RPMI8226 (cell line): ENCODE measurements at regions not wholly inside any gene's neighbourhood (a gene's known extent, or its start where the extent isn't known, plus 50 kb on each side); places are given as distances from the start of the nearest gene placed in this dataset.

Experiments used
- DNase-seq: peaks from one replicate; pipeline ENCODE4 v3.0.0-alpha.2; 2015

DNA sequence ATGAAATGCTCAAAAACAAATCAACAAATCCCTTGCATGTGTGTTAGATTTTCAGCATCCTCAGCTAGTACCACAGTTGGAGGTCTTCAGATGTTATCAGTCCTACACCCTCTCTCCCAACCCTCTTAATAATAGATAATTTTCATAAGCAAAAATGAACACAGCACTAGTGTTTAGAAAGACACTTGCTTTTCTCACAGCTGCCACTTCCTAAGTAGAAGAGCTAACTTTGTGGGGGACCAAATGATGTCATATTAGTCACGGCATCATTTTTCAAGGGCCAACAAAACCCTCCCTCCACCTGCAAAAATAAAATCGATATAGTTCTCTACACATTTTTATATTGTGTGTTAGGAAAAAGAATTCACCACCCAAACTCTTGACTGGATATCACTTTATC lies 163.5 kb upstream of the GYPA start:
- no peak for DNase-seq

DNA sequence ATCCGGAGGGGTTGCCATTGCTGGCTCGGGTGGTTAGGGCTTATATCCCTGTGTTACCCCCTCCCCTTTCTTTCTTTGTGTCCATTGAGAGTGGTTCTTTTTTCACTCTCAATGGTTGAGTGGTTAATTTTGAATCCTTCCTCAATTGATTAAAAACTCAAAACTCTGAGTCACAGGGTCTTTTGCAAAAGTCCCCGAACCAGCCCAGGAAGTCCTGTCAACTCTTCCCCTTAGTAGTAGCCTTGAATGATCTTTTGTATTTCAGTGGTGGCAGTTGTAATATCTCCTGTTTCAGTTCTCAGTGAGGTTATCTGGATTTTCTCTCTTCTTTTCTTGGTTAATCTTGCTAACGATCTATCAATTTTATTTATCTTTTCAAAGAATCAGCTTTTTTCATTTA lies 170.0 kb upstream of the GYPA start:
- DNase-seq: no peak

DNA sequence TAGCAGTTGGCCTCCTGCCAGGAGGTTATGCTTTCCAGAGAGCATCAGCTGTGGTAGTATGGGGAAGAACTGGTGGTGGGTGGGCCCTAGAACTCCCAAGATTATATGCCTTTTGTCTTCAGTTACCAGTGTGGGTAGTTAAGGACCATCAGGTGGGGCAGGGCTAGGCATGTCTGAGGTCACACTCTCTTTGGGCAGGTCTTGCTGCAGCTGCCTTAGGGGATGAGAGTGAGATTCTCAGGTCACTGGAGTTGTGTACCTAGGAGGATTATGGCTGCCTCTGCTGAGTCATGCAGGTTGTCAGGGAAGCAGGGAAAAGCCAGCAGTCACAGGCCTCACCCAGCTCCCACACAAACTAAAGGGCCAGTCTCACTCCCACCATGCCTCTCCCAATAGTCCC lies 172.9 kb upstream of the GYPA start:
- no peak for DNase-seq

DNA sequence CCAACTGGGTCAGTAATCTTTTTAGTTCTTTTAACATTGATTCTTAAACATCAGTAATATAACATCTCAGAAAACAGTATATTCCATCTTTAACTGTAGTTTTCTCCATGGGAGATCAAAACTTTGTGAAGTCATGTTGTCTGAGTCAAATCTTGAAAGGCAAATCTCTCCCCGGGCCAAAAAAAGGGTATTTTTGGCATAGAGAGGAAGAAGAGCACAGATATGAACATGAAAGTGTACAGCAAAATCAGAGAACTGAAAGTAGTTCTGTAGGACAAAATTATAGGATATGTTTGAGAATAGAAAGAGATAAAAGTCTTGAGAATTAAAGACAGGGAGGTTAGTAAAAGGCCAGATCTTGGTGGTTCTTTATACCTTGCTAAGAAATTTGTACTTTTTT lies 176.4 kb upstream of the GYPA start:
- no peak for DNase-seq

DNA sequence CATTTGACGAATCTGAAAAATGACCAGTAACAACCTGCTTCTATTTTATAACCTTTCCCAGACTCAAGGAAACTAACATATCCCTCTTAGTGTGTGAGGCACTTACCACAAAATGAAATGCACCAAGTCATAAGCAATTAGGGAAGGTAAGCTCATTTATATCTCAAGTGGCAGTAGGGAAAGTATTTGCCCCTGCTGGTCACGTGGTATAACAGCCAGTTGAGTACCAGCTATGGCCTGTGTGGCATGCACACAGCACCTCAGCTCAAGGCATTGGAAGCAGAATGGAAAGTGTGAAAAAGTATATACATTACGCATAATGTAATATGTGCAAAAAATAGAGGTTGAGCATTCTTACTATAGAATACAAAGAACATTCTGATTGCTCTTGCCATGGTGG lies 178.3 kb upstream of the GYPA start:
- no peak for DNase-seq

DNA sequence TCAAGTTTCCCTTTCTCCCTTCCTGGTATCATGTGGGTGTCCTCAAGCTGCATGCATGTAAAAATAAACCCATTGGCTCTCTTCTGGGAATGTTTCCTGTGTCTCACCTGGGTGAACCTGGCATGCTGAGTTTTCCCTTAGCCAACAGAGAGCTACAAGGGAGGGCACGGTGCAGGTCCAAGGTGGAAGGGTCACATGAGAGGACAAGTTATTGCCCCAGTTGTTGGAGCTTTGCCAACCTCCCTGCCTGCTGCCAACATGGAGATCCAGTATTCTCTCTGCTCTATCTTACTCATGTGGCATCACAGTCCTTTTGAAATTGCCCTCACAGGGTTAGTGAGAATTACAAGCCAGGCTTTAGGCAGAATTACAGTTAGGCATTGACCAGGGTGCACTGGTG lies 196.1 kb upstream of the GYPA start:
- DNase-seq: no peak

DNA sequence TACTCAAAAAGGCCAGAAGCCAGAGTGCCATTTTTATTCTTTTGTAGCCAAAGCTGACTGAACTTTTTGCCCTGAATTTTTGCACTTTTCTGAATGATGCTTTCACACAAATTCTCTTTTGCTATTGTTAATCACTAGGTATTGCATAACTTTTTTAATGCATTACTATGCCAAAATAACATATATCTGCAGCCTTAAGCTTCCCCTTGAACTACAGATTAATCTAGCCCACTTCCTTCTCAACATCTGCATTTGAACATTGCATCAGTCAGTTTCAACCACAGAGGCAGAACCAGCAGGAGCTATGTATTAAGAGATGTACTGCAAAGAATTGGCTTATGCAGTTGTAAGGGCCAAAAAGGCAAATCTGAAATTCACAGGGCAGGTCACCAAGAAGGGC lies 197.6 kb upstream of the GYPA start:
- DNase-seq: no peak

DNA sequence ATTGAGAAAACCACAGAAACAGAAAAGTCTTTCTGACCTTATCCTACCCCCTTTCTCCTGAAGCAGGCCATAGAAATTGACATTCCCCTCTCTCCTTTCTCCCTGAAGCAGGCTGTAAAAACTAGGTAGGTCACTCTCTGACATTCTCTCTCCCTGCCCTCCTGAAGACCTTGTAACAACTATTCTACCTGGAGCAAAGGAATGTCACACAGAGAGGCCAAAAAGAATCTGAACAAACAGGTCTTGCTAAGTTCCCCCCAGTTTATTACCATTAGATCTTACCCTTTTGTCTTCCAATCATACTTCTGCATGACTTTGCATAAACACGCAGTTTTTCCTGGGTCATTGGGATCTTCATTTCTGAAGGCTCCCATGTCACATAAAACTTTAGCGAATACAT lies 198.3 kb upstream of the GYPA start:
- no peak for DNase-seq

DNA sequence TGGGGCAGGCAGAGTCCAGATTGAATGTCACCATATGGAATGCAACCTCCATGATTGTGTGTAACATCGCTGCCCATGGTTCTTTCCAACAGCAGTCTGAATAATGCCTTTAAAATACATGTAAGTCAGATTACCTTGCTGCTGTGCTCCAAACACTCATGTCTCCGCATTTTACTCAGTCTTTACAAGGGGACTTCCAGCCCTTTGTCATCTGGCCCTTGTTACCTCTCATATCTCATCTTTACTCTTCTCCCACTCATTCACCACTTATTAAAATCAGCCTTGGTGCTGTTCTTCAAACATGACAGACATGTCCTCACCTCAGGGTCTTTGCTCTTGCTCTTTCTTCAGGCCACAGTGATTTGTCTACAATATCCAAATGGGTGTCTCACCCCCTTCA lies 200.4 kb upstream of the GYPA start:
- DNase-seq: no peak

DNA sequence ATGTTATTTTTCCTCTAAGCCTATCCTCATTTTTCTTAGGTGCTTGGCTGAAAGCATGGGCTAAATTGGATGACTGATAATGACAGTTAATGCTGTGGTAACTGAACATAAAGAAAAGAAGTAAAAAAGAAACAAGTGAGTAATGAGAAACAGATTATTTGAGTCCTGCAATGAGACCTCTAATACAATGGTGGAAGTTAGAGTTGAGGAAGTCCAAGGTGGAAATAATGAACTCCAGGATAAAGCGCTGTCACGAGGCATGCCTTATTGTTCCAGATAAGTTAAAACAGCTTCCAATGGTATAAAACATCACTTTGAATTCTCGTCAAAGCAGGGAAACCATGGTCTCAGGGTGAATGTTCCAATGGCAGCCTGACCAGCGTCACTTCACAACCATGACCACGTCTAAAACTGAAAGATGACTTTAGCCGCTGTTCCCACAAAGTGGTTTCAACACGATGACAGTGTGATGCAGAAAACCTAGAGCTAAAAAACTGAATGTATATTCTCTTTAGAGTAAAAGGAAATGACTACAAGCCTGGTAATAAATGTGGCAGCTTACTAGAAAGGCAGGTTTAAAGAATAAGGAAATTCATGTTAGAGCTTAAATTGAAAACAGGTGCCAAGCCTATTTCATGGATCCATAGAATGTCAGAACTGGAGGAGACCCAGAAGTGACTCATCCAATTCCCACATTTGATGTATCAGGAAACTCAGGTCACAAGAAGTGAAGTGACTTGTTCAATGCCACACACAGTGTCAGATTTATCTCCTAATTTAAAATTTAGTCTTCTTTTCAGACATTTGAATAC lies 202.6 kb upstream of the GYPA start:
- DNase-seq: no peak

DNA sequence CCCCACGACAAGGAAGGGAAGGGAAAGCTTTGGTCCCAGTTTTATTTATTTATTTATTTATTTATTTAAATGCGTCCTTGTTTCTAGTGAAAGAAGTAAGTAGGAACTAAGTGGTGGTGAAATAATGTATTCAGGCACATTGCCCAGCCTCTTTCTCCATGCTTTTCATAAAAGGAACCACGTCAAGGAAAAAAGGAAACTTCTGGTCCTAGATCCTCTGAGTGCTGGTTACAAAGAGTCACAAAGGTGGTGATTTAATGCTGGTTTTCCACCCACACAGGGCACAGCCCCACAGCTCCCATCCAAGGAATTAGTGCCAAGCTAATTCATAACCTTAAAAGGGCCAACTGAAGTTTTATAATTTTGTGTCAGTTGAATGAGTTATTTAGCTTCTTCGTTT lies 206.6 kb upstream of the GYPA start:
- DNase-seq: no peak

DNA sequence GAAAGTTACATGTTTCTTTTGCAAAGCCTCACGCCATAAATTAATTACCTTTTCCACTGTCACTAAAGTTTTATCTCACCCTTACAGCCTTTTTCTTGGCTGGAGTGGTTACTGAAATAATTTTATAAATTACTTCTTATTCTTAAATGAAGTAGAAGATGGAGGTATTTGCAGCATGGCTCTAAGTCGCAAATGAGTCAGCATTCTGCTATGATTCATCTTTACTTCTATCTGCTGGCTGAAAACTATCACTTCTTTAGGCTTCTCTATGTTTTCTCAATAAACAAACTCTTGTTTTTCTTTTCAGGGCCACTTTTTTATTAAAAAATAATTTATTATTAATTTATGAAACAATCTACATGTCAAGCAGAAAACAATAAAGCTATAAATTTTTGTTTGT lies 210.2 kb upstream of the GYPA start:
- no peak for DNase-seq

DNA sequence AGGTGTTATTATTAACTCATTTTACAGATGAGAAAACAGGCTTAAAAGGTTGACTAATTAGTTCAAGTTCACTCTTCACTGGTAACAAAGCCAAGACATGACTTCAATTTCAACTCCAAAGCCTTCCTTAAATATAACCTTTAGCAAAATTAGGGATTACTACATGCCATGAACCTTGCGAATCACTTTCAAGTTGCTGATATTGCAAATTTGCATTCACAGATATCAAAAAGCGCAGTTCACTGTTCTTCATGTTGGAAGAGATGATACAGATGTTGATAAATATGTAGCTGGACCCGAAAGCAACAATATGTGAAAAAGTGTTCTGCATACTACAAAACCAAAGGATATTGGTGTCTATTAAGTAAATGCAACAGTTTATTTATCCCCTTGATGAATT lies 210.8 kb upstream of the GYPA start:
- no peak for DNase-seq

DNA sequence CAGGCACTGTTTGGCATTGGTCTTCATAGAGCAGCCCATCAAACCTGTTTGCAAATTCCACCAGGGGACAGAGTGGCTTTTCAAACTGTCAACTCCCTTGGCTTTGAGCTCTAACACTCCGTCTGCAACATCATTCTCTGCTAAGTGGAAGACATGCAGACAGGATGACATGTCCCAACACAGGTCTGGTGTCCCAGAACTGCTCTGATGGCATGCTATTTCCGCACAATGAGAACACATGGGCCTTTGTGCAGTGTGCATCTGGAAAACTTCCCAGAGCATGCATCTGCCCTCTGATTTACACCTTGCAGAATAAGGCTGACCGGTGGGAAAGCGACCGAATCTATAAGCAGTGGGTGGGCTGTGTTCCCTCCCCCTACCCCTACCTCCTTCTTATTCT lies 212.8 kb upstream of the GYPA start:
- no peak for DNase-seq

DNA sequence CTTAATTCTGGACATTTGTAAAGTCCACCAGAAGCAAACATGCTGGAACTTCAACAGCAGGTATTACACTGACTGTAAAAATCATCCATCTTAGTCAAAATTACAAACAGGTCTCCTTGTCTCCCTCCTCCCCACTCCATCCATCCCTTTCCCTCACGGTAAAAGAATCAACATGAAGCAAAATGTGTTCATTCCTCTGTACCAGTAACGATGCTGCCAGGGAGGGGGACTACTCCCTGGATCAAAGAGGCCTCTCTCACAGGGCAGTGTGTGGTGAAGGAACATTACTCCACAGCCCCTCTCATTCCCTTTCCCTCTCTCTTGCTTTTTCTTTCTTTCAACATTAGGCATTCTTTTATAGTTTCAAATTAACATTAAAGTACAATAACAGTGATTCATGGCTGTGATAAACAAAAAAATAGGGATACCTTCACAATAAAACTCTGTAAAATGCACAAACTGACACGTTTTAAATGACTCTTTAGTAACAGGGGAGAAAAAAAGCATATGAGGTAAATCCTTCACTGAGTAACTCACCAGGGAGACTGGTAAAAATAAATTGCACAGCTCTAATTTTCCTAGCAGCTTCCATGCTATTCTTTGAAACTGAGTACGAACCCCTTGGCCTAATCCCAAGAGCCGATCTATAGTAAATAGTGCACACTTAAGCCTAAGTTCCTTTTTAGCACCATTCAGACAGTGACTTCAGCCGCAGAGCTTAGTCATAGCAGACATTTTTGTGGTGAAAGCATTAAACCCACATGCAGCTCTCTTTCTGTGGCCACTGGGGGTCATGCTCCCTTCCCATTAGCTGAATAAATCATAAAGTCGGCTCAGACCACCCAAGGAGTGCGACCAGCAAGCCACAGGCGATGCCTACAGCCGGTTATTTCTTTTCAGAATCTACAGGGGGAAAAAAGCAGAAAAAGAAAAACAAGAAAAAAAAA lies 215.6 kb upstream of the GYPA start:
- DNase-seq: peak; percentile 62

DNA sequence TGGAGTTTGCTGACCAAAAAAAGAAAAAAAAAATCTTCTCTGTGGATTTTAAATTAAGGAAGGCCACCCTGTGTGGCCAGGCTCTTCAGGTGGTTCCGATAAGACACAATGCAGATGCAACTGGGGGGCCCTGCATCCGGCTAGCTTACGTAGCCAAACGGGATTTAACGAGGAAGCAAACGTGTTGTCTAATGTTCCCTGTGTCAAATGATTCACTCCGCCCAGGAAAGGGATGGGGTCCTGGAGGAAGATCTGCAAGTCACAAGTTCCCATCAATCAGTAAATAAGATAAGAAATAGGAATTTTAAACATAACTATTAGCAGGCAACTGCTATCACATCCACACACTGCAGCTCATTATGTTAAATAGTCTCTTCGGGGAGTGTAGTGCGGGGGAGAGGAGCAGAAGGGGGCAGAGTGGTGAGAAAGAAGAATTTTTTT lies 216.4 kb upstream of the GYPA start:
- DNase-seq: no peak

DNA sequence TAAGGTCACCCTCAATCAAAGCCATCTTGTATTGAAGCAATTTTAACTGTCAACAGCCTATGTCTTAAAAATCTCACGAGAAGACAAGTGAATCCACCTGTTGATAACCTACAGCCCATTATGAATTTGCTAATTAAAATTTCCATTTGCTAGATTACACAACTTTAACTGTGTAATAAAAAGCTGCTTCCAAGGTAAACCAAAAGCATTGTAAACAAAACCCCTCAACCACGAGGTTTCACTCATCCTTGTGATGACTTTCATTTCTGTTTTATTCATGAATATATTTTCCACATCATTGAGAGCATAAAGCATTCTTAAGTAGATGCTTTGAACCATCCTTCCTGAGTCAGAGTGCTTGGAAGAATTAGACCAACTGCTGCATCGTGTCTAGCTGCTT lies 217.5 kb upstream of the GYPA start:
- no peak for DNase-seq

DNA sequence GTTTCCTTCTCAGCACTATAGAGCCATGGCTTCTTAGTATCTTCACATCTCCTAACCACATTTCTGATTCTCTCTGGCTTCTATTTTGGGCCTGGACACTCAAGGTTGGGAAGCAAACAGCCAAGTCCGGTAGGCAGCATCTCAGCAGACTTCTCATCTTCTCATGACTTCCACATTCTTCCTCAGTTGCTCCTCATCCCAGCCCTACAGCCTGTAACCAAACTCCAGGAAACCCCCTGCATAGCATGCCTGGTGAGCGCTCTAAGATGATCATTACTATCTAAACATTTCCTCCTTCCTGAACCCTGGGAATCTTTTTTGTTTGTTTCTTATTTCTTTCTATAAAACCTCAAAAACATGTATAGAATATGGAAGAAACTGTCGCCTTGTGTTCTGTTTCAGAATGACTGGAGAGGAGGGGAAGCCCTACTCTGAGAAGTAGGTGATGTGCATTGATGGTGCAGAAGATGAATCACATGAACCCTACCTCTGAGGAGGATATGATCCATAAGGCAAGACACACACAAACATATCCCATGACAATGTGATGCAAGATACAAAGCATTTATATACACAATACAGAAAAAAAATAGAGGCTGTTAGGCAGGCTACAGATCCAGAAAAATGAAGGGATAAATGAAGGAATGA lies 219.8 kb upstream of the GYPA start:
- DNase-seq: no peak

DNA sequence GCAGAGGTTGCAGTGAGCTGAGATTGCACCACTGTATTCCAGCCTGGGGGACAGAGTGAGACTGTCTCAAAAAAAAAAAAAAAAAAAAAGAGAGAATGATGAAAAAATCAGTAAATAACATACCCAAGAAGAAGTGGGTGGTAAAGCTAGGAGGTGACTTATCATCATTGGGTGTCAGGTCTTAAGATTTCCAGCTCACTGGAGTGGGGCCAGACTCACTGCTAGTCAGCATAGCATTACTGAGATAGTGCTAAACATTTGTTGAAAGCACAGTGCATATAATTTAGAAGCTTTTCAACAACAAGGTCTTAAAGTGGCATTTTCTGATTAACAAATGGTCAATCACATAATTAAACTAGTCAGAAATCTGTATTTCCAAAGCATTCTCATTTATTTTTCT lies 221.8 kb upstream of the GYPA start:
- no peak for DNase-seq

DNA sequence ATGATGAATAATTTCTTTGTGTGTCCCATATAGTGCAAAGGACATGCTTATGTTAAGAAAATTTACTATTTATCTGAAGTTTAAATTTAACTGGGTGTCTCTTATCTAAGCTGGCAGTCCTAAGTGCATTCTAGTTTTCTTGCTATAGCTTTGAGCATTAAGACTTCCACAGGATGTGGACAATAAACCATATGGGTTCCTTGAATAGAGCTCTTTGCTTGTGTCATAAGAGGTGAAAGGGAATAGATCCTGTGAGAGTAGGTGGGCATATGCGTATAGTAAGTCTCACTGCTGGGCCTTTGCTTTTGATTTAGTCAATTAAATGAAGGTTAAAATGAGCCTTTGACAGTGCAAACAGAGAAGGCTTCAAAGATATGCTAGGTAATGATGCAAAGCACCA lies 223.4 kb upstream of the GYPA start:
- no peak for DNase-seq

DNA sequence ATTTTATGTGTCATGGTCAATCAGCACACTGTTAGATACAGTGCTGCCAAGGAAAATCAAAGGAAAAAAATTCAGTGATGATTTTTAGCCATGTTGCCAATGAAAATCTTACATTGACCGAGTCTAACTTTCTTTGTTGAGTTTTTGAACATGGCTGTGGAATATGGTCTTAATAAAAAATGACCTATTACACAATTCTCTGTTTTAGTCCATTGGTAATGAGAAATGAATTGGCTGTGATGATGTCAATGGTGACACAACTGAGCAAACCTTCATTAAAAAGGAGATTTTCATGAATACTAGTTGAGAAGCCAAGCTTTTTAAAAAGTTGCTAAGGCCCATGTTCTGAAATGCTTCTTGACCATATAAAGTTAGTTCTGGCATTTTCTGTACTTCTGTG lies 225.9 kb upstream of the GYPA start:
- DNase-seq: no peak

DNA sequence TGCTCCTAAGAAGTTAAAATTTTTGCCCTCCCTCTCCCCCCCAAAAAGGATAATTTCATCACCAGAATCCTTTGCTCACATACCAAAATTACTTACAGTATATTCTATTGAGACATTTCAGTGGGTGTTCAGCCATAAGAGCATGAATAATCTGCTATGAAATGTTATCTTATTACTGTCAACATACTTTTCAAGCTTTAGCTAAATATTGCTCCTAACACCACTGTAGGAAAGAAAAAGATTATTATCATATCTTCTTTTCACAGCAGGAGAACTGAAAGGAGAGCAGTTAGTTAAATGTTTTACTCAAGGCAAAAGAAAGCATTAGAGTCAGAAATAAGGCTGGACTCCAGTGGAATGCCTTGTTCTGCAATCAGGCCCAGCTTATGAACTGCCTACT lies 231.0 kb upstream of the GYPA start:
- DNase-seq: no peak

DNA sequence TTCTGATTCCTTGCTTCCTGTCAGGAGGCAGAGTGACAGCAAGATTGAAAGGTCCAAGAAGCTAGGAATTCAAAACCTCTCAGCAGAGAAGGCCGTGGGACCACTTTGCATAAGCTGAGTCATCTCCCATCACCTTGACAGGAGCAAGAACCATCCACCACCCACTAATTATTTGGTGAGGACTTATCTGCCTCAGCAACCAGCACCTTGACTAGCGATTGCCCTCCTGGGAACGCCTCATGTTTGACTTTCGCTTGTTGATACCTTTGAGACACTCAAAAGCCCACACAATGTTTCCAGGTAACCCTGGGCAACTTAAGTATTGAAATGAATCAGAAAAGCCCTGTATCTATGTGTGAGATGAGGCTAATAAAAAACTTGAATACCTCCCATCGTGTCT lies 233.5 kb upstream of the GYPA start:
- DNase-seq: no peak

DNA sequence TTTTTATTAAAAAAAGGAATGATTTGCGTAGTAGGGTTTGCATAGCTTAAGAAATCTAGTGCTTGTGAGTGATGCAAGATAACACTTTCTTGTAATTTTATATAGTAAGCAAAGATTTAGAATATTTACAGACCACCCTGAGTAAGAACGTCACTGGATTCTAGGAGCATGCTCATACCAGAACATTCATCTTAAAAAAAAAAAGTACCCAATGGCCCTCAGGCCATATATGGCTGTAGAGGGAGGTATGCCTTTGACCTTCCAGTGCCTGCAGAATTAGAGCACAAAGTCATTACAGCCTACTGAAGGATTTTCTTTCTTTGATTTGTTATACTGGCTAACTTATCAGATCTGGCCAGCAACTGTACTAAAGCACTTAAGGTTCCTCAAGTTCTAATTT lies 236.3 kb upstream of the GYPA start:
- DNase-seq: no peak
